GM21390 (cell line): ENCODE measurements at regions not wholly inside any gene's neighbourhood (a gene's known extent, or its start where the extent isn't known, plus 50 kb on each side); places are given as distances from the start of the nearest gene placed in this dataset.

Source experiments
- ATAC-seq: cut with Tn5 transposase; IDR thresholded peaks from one replicate; pipeline ENCODE4 v1.9.1; 2021; ENCODE audit not compliant: unreplicated experiment

GRCh38 chr5:135219868-135220267, 179.2 kb downstream of the MACROH2A1 start:
- ATAC-seq, result no peak

GRCh38 chr5:135218790-135219568, 180.1 kb downstream of the MACROH2A1 start:
- no peak for ATAC-seq

DNA sequence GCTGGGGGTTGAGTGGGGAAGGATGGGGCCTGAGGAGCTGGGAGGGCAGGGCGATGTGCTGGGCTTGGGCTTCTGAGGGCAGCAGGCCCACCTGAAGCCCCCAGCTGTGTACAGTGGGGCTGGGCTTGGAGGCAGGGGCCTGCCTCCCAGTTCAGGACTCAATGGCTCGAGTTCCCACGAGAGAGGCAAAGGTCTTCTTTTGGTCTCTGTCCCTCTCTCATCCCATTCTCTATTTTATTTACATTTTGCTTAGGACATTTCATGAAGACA, 180.6 kb downstream of the MACROH2A1 start:
- ATAC-seq, result no peak

DNA sequence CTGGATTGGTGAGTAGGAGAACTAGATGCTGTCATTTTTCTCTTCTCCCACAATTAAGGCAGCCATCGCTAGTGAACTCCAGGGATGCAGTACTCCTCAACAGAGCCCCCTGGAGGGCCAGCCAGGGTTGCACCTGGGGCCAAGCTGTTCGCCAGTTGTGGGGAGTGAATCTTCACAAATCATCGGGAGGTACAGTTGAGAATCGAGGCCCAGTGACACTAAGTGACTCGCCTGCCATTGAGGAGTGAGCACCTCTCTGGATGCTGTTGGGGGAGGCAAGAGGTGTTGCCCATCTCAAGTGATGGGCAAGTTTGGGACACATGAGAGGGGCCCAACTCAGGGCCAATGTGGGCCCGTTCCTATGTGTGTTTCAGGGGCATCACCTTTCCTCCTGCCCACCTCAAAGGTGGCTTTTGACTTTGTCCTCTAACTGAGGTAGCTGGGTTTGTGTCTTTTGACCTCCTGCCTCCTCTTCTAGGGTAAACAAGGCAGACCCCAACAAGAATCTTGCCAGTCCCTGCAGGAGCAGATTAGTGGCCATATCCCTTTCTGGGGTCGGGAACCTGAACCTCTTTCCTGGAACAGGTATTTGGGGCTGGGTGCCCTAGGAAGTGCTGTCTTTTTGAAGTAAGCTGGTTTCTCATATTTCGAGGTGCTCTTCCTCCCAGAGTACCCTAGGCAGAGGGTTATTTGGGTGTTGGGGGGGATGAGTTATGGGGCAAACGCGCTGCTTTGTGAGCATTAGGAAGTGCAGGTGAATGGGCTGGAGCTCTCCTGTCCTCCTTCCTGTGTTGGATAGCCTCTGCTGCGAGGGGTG, 181.2 kb downstream of the MACROH2A1 start:
- ATAC-seq, result no peak

- ATAC-seq, result no peak
Observed at GRCh38 chr5:135216471-135217343, 182.3 kb downstream of the MACROH2A1 start.

DNA sequence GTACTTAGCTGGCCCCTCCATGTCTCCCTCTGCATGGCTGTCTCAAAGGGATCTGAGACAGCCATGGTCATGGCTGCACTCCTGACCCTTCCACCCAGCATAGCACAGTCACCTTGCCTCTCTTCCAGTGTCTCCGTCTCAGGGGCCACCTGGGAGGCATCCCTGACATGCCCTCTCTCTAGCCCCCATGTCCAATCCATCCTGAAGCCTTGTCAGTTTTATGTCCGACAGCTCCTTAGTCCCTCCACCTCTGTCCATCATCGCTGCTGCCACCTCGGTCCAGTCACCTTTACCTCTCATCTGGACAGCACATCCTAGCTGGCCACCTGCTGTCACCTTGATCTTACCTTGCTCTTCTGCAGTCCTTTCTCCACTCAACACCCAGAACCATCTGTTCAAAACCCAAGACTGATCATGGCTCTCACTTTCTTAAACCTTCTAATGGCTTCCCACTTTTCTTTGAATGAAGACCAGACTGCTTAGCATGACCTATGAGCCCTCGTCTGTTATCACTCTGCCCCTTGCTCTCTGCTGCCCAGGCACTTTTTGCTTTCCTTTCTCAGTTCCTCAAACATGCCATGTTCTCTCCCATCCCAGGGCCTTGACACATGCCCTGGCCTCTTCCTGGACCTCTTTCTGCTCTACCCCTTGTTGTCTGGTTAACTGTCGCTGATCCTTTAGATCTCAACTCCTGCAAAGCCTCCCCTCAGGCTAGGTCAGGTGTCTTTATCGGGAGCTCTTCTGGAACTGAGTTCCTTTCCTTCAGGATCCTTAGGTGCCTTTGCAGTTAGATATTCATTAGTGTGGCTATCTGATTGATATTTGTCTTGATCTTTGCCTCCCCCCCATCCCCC, 181.8 kb upstream of the PITX1 start:
- ATAC-seq, result no peak

GRCh38 chr5:135214897-135215616, 181.0 kb upstream of the PITX1 start:
- ATAC-seq, result no peak

DNA sequence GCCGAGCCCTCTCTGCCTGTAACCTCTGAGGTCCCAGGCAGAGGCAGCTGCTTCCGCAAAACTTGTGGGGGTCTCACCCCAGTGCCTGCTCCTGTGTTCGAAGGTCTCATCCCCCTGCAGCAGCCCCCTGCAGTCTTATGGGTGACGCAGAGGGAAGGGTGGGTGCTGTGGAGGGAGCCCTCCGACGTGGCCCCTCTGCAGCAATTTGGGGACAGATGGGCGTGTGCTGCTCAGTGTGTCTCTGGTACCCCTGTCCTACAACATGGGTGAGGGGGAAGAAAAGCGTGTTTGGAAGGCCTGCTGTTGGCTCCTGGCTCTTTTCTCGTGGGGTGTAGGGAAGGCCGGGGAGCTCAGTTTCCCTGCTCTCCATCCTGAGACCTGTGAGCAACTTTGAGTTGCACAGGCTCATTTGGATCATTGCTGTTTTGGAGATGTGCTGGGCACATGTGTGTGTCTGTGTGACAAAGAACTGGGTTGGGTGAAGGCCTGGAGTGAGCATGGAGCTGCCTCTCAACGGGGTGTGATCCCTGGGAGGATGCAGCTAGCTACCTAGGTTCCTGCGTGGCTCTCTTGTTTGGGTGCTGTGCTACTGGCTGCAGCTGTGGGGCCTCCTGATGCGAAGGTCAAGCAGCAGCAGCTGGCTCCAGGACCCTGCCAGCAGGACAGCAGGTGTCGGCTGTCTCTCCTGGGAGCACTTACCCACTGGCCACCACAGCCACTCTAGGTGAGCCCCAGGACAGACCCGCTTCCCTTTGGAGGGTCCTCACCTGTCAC, 179.6 kb upstream of the PITX1 start:
- no peak for ATAC-seq

- ATAC-seq, result no peak
Observed at GRCh38 chr5:135213027-135213386, 179.0 kb upstream of the PITX1 start.

- no peak for ATAC-seq
Observed at GRCh38 chr5:135212361-135213026, 178.5 kb upstream of the PITX1 start.

- ATAC-seq, result no peak
Observed at GRCh38 chr5:135211791-135212190, 177.8 kb upstream of the PITX1 start.

- ATAC-seq, result no peak
Observed at GRCh38 chr5:135211083-135211790, 177.2 kb upstream of the PITX1 start.

- no peak for ATAC-seq
Observed at GRCh38 chr5:135210286-135211055, 176.4 kb upstream of the PITX1 start.

- no peak for ATAC-seq
Observed at GRCh38 chr5:135208903-135209721, 175.1 kb upstream of the PITX1 start.

- ATAC-seq, result no peak
Observed at GRCh38 chr5:135208555-135208902, 174.5 kb upstream of the PITX1 start.

DNA sequence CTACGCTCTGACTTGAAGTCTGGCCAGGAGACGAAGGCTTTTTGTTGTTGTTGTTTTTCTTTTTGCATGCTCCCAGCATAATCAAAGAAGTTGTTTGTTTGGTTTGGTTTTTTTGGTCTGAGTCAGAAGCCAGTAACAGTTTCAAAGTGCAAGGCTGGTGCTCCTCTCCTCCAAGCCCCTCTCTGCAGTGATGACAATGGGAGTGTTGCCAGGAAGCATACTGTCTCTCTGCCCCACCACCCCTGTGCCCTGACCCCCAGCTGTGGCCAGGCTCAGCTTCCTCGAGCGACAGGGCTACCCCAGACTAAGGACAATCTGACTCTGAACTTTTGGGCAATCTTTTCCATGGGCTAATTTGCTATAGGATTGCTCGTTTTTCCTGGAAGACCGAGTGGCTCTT, 173.8 kb upstream of the PITX1 start:
- ATAC-seq, result no peak

GRCh38 chr5:135206862-135207261, 172.8 kb upstream of the PITX1 start:
- ATAC-seq, result no peak
